Uterus (tissue), 2 donors: ENCODE measurements at regions not wholly inside any gene's neighbourhood (a gene's known extent, or its start where the extent isn't known, plus 50 kb on each side); places are given as distances from the start of the nearest gene placed in this dataset.
"Not testable (repeated sequence)": the region's sequence is repeated elsewhere in the genome, so short reads cannot be mapped to it uniquely, and the experiment has no call there.

ENCODE experiments used
- POLR2A ChIP-seq, 2 donors: fragments of 450-650 bp; IDR thresholded peaks; one replicate each; pipeline ENCODE4 v1.6.1; 2016; ENCODE audit warnings: antibody characterized with exemption in 2 of 2, mild to moderate bottlenecking in 1 of 2, moderate library complexity in 1 of 2
- TF ChIP-seq, protein P1 (sequence below), 4 experiments: fragments of 200-600 bp in 2 of 4; fragments of 450-650 bp in 2 of 4; sonication (generic) in 2 of 4; IDR thresholded peaks; one replicate each; pipeline ENCODE4 v1.5.1; 2016 to 2019; ENCODE audit warnings: antibody characterized with exemption in 4 of 4, mild to moderate bottlenecking in 2 of 4, moderate library complexity in 1 of 4

DNA sequence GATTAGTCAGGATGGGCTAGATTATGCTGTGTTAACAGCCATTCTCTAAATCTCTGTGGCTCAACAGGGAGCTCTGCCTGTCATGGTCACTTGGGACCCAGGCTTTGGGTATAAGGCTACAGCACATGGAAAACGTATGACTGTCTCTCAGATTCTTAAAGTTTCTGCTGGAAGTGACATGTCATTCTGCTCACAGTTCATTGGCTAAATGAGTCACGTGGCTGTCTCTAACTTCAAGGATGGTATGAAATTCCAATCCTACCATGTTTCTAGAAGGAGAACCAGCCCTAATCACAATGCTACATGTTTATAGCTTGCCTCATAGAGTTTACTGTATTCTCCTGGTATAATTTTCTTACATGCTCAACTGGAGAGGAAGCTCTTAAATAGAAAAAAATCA, 65.6 kb upstream of the PRSS12 start:
- TF ChIP-seq, protein P1, sequence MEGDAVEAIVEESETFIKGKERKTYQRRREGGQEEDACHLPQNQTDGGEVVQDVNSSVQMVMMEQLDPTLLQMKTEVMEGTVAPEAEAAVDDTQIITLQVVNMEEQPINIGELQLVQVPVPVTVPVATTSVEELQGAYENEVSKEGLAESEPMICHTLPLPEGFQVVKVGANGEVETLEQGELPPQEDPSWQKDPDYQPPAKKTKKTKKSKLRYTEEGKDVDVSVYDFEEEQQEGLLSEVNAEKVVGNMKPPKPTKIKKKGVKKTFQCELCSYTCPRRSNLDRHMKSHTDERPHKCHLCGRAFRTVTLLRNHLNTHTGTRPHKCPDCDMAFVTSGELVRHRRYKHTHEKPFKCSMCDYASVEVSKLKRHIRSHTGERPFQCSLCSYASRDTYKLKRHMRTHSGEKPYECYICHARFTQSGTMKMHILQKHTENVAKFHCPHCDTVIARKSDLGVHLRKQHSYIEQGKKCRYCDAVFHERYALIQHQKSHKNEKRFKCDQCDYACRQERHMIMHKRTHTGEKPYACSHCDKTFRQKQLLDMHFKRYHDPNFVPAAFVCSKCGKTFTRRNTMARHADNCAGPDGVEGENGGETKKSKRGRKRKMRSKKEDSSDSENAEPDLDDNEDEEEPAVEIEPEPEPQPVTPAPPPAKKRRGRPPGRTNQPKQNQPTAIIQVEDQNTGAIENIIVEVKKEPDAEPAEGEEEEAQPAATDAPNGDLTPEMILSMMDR (IDR thresholded peaks at IDR 0.05), result not testable (repeated sequence)
- TF ChIP-seq POLR2A (IDR thresholded peaks at IDR 0.05), result not testable (repeated sequence)
